NCI-H1436 (cell line): ENCODE measurements at regions not wholly inside any gene's neighbourhood (a gene's known extent, or its start where the extent isn't known, plus 50 kb on each side); places are given as distances from the start of the nearest gene placed in this dataset.
"Not testable (repeated sequence)": the region's sequence is repeated elsewhere in the genome, so short reads cannot be mapped to it uniquely, and the experiment has no call there.

Source experiments
- DNase-seq: peaks from one replicate; lab custom pipeline; 2025; lab: John Stamatoyannopoulos, UW

DNA sequence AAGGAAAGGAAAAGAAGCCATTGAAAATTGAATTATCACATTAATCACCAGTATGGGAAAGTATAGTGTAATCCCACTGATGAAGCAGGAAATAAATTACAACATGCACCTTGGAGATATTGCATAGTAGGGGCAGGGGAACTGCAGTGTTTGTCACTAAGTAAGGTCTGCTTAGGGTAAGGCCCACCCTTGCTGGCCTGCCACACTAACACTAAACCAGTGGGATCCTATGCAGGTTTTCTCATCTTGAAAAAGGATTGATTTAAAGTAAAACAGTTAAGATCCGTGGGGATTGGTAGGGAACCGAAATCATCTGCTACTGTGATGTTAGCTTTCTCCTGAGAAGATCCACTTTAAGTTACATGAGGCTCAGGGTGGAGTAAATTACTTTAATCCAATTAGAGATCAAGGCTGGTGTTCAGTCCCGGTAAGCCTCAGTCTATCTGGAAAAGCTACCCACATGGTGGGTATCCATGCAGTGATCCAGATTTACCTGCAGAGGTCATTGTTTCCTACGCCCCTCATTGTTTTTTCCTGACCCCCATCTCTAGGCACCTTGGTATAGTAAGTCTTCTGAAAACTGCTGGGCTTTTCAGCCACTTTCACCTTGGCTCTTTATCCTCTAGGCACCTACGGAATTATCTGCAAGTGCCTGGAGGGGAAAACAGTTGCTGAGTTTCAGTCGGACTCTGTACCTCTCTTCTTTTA lies 1014.9 kb upstream of the ATXN8OS start:
- no peak for DNase-seq

- no peak for DNase-seq
Measured at GRCh38 chr13:69077267-69077666, 1030.4 kb upstream of the ATXN8OS start.

DNA sequence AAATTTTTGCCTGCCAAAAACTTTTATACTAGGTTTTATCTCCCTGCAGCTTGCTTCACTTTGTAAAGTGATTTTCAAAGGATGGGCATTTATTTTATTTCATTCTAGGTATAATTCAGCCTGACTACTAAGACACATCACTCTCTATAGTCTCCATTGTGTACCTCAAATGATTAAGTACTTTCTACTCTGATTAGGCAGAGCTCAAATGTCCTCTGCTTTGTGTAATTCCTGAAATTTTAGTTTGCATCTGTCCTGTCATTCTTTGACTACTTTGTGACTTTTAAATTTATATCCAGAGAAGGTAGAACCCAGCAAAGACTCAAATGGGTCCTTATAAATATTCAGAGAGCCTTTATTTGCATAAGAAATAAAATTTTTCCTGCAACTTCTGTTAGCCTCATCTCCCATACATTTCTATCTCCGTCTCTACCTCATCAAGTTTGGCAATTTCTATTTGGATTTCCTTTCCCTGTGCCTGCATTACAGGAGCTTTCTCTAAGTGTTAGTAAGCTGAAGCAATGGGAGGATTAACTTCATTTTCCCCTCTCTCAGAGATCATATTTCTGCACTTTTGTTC lies 1038.0 kb upstream of the ATXN8OS start:
- DNase-seq, result no peak

GRCh38 chr13:69050696-69051095 lies 1056.9 kb upstream of the ATXN8OS start:
- DNase-seq, result no peak

GRCh38 chr13:69044629-69045028 lies 1063.0 kb upstream of the ATXN8OS start:
- DNase-seq, result no peak

DNA sequence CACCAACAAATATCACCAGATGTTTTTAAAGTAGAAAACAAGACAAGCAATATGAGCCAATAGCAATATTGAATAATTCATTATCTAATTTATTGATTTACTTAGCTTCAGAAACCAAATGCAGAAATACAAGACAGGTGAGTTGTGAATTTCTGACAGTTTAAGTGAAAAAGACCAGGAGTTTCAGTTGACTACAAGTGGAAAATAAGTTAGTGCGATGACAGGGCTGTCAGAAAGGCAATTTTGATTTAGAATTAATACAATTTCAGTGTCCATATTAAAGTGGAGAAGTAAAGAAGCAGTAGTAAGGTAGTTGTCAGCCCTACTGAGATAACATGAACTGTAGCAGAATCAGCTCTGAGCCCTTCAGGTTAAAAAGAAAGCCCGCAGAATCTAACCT lies 1066.7 kb upstream of the ATXN8OS start:
- DNase-seq, result no peak

DNA sequence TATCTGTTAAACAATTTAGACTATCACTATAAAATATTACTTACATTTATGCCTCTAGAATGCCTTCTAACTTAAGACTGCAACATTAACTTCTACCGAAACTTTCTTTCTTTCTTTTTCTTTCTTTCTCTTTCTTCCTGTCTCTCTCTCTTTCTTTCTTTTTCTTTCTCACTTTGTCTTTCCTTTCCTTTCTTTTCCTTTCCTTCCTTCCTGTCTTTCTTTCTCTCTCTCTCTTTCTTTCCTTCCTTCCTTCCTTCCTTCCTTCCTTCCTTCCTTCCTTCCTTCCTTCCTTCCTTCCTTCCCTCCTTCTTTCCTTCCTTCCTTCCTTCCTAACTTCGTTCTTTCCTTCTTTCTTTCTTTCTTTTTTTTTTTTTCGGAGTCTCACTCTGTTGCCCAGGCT lies 1071.9 kb upstream of the ATXN8OS start:
- DNase-seq, result no peak

GRCh38 chr13:69028936-69029335 lies 1078.7 kb upstream of the ATXN8OS start:
- no peak for DNase-seq

DNA sequence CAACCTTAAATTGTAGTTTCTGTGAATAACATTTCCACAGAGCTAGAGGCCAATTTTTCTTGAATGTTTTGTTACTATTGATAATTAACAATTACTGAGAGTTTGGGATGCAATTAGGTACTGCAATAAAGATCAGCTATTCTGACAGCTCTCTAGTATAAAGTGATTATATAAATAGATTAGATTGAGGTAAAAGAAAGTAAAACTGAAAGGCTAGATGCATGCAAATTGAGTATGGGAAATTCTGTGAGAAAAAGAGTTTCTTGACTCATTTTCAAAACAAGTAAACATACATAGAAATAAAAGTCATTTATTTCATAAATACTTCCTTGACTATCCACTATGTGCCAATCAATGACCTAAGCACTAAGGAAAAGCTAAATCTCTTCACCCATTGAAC lies 1087.5 kb upstream of the ATXN8OS start:
- DNase-seq, result no peak

- not testable (repeated sequence) for DNase-seq
Measured at GRCh38 chr13:69018173-69018572, 1089.5 kb upstream of the ATXN8OS start.

- DNase-seq, result no peak
Measured at GRCh38 chr13:69010789-69011188, 1096.8 kb upstream of the ATXN8OS start.

DNA sequence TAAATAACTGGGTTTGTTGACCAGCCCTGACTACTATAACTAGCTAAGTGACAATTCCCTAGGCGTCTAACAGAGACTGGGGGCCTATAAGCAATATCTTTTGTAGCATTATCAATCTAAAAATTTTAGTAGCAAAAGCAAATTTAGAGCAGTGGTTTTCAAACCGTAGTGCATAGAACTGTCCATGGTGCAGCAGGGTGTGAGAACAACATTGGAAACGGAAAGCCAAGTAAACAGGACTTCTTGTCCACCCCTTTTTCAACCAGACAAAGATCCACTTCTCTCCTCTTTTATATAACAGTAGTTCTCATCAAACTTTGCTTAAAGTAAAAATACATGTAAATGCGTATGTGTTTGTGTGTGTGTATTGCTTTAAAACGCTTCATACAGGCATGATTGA lies 1099.1 kb upstream of the ATXN8OS start:
- DNase-seq, result no peak

DNA sequence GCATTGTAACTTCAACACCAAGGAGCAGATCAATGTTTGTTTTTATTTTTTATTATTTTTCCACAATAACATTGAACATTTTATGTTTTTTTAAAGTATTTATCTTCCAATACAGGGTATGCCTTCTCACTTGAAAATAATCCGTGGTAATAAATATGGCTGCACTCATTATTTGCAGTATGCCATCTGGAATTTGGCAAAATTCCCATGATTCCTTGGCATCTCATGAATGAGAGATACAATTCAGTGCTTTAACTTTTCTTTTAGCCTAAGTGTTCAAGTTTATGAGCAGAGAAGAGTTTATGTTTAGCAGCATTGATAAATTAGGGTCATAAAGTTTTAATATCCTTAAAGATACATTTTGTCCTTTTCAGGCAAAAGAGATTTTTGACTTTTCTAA lies 1109.6 kb upstream of the ATXN8OS start:
- no peak for DNase-seq

- no peak for DNase-seq
Measured at GRCh38 chr13:68996668-68997025, 1111.0 kb upstream of the ATXN8OS start.

- no peak for DNase-seq
Measured at GRCh38 chr13:68995972-68996667, 1111.5 kb upstream of the ATXN8OS start.

DNA sequence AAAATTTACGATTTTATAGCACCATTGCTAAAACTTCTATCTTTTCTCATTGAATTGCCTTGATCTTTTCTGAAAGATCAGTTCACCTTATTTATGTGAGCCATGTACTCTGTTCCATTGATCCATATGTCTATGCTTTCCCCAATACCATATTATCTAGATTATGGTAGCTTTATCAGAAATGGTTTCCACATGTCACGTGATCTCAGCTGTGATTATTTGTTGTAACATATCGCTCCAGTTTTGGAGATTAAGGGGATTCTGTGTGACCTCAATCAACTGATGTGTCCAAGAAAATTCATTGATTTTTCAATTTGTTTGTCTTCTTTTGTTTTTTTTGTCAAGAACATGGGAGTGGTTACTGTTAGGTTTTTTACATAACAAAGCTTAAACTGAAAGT lies 1114.5 kb upstream of the ATXN8OS start:
- DNase-seq, result no peak

DNA sequence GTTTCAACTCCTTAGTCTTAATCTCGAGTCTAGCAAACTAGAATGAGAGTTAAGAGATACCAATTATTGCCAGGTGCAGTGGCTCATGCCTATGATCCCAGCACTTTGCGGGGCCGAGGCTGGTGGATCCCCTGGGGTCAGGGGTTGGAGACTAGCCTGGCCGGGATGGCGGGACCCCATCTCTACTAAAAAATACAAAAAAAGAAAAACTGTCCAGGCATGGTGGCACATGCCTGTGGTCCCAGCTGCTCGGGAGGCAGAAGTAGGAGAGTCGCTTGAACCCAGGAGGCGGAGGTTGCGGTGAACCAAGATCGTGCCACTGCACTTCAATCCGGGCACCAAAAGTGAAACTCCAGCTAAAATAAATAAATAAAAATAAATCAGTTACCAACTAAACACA lies 1119.5 kb upstream of the ATXN8OS start:
- DNase-seq, result no peak

DNA sequence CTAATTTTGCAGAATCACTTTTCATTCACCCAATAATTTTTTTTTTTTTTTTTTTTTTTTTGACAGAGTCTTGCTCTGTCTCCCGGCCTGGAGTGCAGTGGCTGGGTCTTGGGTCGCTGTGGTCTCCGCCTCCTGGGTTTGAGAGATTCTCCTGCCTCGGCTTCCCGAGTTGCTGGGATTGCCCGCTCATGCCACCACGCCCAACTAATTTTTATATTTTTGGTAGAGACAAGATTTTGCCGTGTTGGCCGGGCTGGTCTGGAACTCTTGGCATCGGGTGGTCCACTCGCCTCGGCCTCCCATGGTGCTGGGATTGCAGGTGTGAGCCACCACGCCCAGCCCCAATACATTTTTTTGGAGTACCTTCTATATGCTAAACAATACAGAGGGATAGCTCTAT lies 1120.0 kb upstream of the ATXN8OS start:
- DNase-seq, result no peak

DNA sequence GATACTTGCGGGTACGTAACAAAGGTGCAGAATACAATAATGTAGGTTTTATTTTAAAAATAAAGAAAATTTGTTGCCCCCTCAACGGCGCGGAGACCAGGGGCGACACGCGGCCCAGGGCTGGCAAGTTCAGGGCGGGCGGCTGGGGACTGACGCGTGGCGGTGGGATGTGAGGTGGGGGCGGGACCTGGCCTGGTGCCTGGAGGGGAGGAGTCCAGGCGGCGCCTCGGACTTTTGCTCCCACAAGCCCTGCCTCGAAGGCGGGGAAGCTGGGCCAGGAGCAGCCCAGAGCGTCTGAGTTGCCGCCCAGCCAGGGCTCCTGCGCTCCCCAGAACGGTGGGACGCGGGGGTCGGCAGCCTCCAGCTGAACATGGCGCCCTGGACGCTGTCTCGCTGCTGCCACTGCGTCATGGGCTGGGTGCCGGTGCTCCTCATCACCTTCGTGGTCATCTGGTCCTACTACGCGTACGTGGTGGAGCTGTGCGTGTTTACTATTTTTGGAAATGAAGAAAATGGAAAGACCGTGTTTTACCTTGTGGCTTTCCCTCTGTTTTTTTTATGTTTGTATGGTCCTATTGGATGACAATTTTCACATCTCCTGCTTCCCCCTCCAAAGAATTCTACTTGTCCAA lies 1122.8 kb upstream of the ATXN8OS start:
- no peak for DNase-seq

GRCh38 chr13:68982961-68983619 lies 1124.5 kb upstream of the ATXN8OS start:
- DNase-seq, result no peak

- no peak for DNase-seq
Measured at GRCh38 chr13:68976287-68976686, 1131.3 kb upstream of the ATXN8OS start.

- DNase-seq, result no peak
Measured at GRCh38 chr13:68970532-68970931, 1137.1 kb upstream of the ATXN8OS start.

DNA sequence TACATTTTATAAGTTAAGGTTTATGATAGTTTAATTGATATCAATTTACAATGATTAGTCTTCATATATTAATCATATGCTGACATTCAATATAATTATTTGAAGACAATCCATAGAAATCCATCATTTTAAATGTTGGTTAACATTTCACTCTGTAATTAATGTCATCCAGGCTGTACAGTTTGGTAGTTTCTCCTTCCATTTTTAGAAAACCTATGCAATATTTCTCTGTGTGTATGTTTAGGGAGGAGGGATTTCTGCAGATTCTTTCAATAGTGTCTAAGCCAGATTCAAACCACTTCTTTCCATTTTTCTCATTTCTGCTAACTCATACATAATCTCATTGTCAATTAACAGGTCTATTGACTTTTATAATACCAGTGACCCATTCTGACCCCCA lies 1159.0 kb upstream of the ATXN8OS start:
- no peak for DNase-seq
